H9 (cell line): ENCODE measurements at regions not wholly inside any gene's neighbourhood (a gene's known extent, or its start where the extent isn't known, plus 50 kb on each side); places are given as distances from the start of the nearest gene placed in this dataset.

Source experiments
- DNase-seq: peaks from one replicate; pipeline ENCODE4 v3.0.0-alpha.2; 2017
- H2AFZ ChIP-seq: one replicate; pipeline ENCODE4 v1.6.1; 2013; ENCODE audit warnings: mild to moderate bottlenecking, low read length, control low read depth, moderate library complexity
- H2AK5ac ChIP-seq: 2 replicates; pipeline ENCODE4 v1.6.1; 2013; ENCODE audit warnings: low read length, control low read depth, mixed read lengths; ENCODE audit not compliant: insufficient read length
- H2BK120ac ChIP-seq: one replicate; pipeline ENCODE4 v1.6.1; 2013; ENCODE audit warnings: low read depth, mild to moderate bottlenecking, low read length, control low read depth, inconsistent platforms; ENCODE audit not compliant: poor library complexity, severe bottlenecking
- H2BK12ac ChIP-seq: 2 replicates; pipeline ENCODE4 v1.6.1; 2013; ENCODE audit warnings: low read length, control low read depth, mixed read lengths, low read depth; ENCODE audit not compliant: insufficient read length
- H2BK15ac ChIP-seq: 2 replicates; pipeline ENCODE4 v1.6.1; 2013; ENCODE audit warnings: low read depth, low read length, control low read depth
- H2BK20ac ChIP-seq: one replicate; pipeline ENCODE4 v1.6.1; 2013; ENCODE audit warnings: low read depth, mild to moderate bottlenecking, low read length, control low read depth, inconsistent platforms; ENCODE audit not compliant: poor library complexity, severe bottlenecking
- H2BK5ac ChIP-seq: 2 replicates; pipeline ENCODE4 v1.6.1; 2013; ENCODE audit warnings: low read length, control low read depth, mixed read lengths; ENCODE audit not compliant: insufficient read length
- H3K14ac ChIP-seq: 2 replicates; pipeline ENCODE4 v1.6.1; 2013; ENCODE audit warnings: low read length, control low read depth; ENCODE audit not compliant: insufficient read depth
- H3K18ac ChIP-seq: 2 replicates; pipeline ENCODE4 v1.6.1; 2013; ENCODE audit warnings: low read depth, mild to moderate bottlenecking, mixed read lengths, low read length, control low read depth; ENCODE audit not compliant: insufficient read length
- H3K23ac ChIP-seq: 2 replicates; pipeline ENCODE4 v1.6.1; 2013; ENCODE audit warnings: low read length, control low read depth, mixed read lengths, low read depth; ENCODE audit not compliant: insufficient read length
- H3K23me2 ChIP-seq: 2 replicates; pipeline ENCODE4 v1.6.1; 2013; ENCODE audit warnings: low read depth, mild to moderate bottlenecking, mixed read lengths, low read length, control low read depth; ENCODE audit not compliant: insufficient read length, poor library complexity, severe bottlenecking
- H3K27ac ChIP-seq: 2 replicates; pipeline ENCODE4 v1.5.1; 2013; ENCODE audit warnings: low read length, control low read depth, mixed read lengths, low read depth; ENCODE audit not compliant: insufficient read length
- H3K27me3 ChIP-seq: 2 replicates; pipeline ENCODE4 v1.6.1; 2013; ENCODE audit warnings: low read length, control low read depth, inconsistent platforms; ENCODE audit not compliant: insufficient read depth
- H3K4ac ChIP-seq: 2 replicates; pipeline ENCODE4 v1.6.1; 2013; ENCODE audit warnings: low read depth, mild to moderate bottlenecking, control low read depth, inconsistent platforms, low read length, moderate library complexity
- H3K4me1 ChIP-seq: 2 replicates; pipeline ENCODE4 v1.6.1; 2013; ENCODE audit warnings: low read length, control low read depth, inconsistent platforms; ENCODE audit not compliant: insufficient read depth
- H3K4me2 ChIP-seq: 2 replicates; pipeline ENCODE4 v1.6.1; 2013; ENCODE audit warnings: low read length, control low read depth, mixed read lengths; ENCODE audit not compliant: insufficient read length, insufficient read depth
- H3K56ac ChIP-seq: 2 replicates; pipeline ENCODE4 v1.6.1; 2013; ENCODE audit warnings: low read depth, mild to moderate bottlenecking, mixed read lengths, low read length, control low read depth; ENCODE audit not compliant: insufficient read length
- H3K79me1 ChIP-seq: 2 replicates; pipeline ENCODE4 v1.6.1; 2013; ENCODE audit warnings: low read depth, mild to moderate bottlenecking, moderate library complexity, low read length, control low read depth, inconsistent platforms; ENCODE audit not compliant: insufficient read depth, poor library complexity, severe bottlenecking
- H3K79me2 ChIP-seq: 2 replicates; pipeline ENCODE4 v1.6.1; 2013; ENCODE audit warnings: low read length, control low read depth, inconsistent platforms; ENCODE audit not compliant: insufficient read depth
- H3K9ac ChIP-seq: 2 replicates; pipeline ENCODE4 v1.6.1; 2013; ENCODE audit warnings: low read length, control low read depth, mixed read lengths; ENCODE audit not compliant: insufficient read length; ENCODE audit errors: extremely low read depth
- H3K9me3 ChIP-seq: one replicate; pipeline ENCODE4 v1.6.1; 2013; ENCODE audit warnings: low read depth, low read length, inconsistent platforms; ENCODE audit not compliant: control insufficient read depth
- H3T11ph ChIP-seq: one replicate; pipeline ENCODE4 v1.6.1; 2013; ENCODE audit warnings: mild to moderate bottlenecking, low read length, control low read depth, inconsistent platforms
- H4K20me1 ChIP-seq: one replicate; pipeline ENCODE4 v1.6.1; 2013; ENCODE audit not compliant: control insufficient read depth, insufficient read length, insufficient read depth
- H4K5ac ChIP-seq: 2 replicates; pipeline ENCODE4 v1.6.1; 2013; ENCODE audit warnings: low read depth, mild to moderate bottlenecking, mixed read lengths, low read length, control low read depth; ENCODE audit not compliant: insufficient read length
- H4K8ac ChIP-seq: replicated peaks from 2 replicates; pipeline ENCODE4 v1.6.1; 2013; ENCODE audit warnings: low read length, control low read depth, mixed read lengths, low read depth; ENCODE audit not compliant: insufficient read length
- H4K91ac ChIP-seq: 2 replicates; pipeline ENCODE4 v1.6.1; 2013; ENCODE audit warnings: low read depth, mild to moderate bottlenecking, moderate library complexity, mixed read lengths, low read length, control low read depth; ENCODE audit not compliant: insufficient read length
- H3K27ac Mint-ChIP-seq, 3 experiments: 2 replicates in 2 of 3; 3 replicates in 1 of 3; pipeline ENCODE4 v1.8.0; 2020 to 2021; ENCODE audit warnings: mixed read lengths in 3 of 3, mild to moderate bottlenecking in 1 of 3, moderate library complexity in 1 of 3
- H3K27me3 Mint-ChIP-seq: 2 replicates; pipeline ENCODE4 v1.8.0; 2021; ENCODE audit warnings: low read depth, mild to moderate bottlenecking, moderate library complexity, mixed read lengths
- H3K36me3 Mint-ChIP-seq, 3 experiments: 2 replicates in 2 of 3; 3 replicates in 1 of 3; pipeline ENCODE4 v1.8.0; 2020 to 2021; ENCODE audit warnings: low read depth in 3 of 3, mixed read lengths in 3 of 3; ENCODE audit not compliant: insufficient read depth in 1 of 3
- H3K4me1 Mint-ChIP-seq, 2 experiments: 2 replicates each; pipeline ENCODE4 v1.8.0; 2020; ENCODE audit warnings: mixed read lengths in 2 of 2
- H3K4me3 Mint-ChIP-seq, 2 experiments: 2 replicates in 1 of 2; 3 replicates in 1 of 2; pipeline ENCODE4 v1.8.0; 2020 to 2021; ENCODE audit warnings: mild to moderate bottlenecking in 2 of 2, mixed read lengths in 2 of 2, moderate library complexity in 1 of 2
- H3K9me3 Mint-ChIP-seq, 2 experiments: 2 replicates in 1 of 2; 3 replicates in 1 of 2; pipeline ENCODE4 v1.8.0; 2020; ENCODE audit warnings: mild to moderate bottlenecking in 2 of 2, mixed read lengths in 2 of 2, moderate library complexity in 1 of 2
- CTCF ChIP-seq: fragments of 200-600 bp; sonication (generic); conservative IDR thresholded peaks from 3 replicates; pipeline ENCODE4 v1.8.0; 2021; ENCODE audit warnings: antibody characterized with exemption, mild to moderate bottlenecking
- WGBS: extraction: QIAGEN DNeasy Blood & Tissue Kit; methylation state at CpG from one replicate; pipeline ENCODE4 v1.1.7; 2013; ENCODE audit warnings: missing lambda C conversion rate, low lambda C conversion rate, mixed read lengths; ENCODE audit not compliant: insufficient read length; ENCODE audit errors: extremely low coverage; 5-methylcytosine and 5-hydroxymethylcytosine counted together

DNA sequence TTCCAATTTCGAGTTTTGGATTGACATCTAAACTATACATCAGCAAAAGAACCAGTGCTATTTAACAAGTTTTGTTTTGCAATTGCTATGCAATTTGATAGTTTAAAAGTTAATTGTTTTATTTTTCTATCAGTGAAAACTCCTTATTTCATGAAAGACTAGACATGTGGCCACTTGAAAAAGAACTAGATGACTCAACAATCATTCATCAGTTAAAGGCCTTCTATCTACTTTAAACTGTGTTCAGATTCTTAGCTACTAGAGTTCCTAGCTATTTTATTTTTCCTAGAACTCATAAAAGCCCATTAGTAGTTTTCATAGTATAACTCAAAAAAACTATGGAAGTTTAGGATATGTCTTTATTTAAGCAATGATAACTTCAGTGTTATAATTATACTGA lies 104.6 kb upstream of the LSM8 start:
- Histone ChIP-seq H3K27me3 (no peaks in the 10 kb centered on the region), H3K9me3 (no peaks in the 10 kb centered on the region), H3K27ac (no peak overlapping the region), H3K9ac (no peak overlapping the region), H3K23ac (no peak overlapping the region), H3K56ac (no peak overlapping the region), H2AFZ (no peak overlapping the region), H2BK12ac (no peak overlapping the region), H3K4me1 (no peaks in the 10 kb centered on the region), H4K20me1 (no peaks in the 10 kb centered on the region), H2BK5ac (no peak overlapping the region), H3K4ac (no peak overlapping the region), H2AK5ac (no peak overlapping the region), H3K18ac (no peak overlapping the region), H4K91ac (no peak overlapping the region), H2BK120ac (no peak overlapping the region), H3K79me1 (no peaks in the 10 kb centered on the region), H3K14ac (no peak overlapping the region), H3K4me2 (no peak overlapping the region), H4K8ac (no peak overlapping the region), H2BK15ac (no peak overlapping the region), H4K5ac (no peak overlapping the region), H3K23me2 (no peaks in the 10 kb centered on the region), H3T11ph (no peak overlapping the region), H3K79me2 (no peaks in the 10 kb centered on the region), H2BK20ac (no peak overlapping the region)
- no peaks in the 10 kb centered on the region for H3K36me3 Mint-ChIP-seq
- TF ChIP-seq CTCF: no peak
- H3K9me3 Mint-ChIP-seq: no peaks in the 10 kb centered on the region
- no peak overlapping the region for H3K4me3 Mint-ChIP-seq
- H3K27me3 Mint-ChIP-seq: no peaks in the 10 kb centered on the region
- H3K4me1 Mint-ChIP-seq: peaks cover 3% of the 10 kb centered on the region in 2 experiments; a peak in 3 of 4 replicates
- no peak for DNase-seq
- no CpG with 5 or more reads among the region's 1 CpG for WGBS
- H3K27ac Mint-ChIP-seq: no peak overlapping the region
